Right kidney (tissue), 1 donor: ENCODE measurements at regions not wholly inside any gene's neighbourhood (a gene's known extent, or its start where the extent isn't known, plus 50 kb on each side); places are given as distances from the start of the nearest gene placed in this dataset.
A peak's percentile ranks its signal among the peaks of the same experiment; 100 is the strongest.
"Not testable (repeated sequence)": the region's sequence is repeated elsewhere in the genome, so short reads cannot be mapped to it uniquely, and the experiment has no call there.

Experiments
- DNase-seq: peaks from one replicate; pipeline ENCODE4 v3.0.0-alpha.2; 2016

- not testable (repeated sequence) for DNase-seq
Measured at GRCh38 chr4:130012806-130013205, 916.9 kb downstream of the C4orf33 start.

GRCh38 chr4:130021706-130022105 lies 925.8 kb downstream of the C4orf33 start:
- DNase-seq, result no peak

GRCh38 chr4:130023088-130023487 lies 927.1 kb downstream of the C4orf33 start:
- DNase-seq, result no peak

DNA sequence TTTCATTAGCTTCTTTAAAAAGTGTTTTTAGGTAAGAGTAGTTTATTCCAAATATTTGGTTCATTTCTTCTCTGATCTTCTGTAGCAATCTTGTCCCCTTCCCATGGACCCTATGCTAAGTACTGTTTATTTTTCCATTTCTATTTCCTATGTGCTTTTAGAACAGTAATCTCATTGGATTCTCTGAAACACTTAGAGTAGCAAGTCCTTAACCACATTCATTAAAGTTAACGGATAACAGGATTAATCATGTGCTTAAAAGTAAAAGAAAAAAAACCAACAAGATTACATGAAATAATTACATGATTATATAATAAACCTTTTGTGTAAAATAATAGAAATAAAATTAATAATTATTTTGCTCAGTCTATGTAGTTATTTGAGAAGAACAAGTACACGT lies 929.7 kb downstream of the C4orf33 start:
- no peak for DNase-seq

DNA sequence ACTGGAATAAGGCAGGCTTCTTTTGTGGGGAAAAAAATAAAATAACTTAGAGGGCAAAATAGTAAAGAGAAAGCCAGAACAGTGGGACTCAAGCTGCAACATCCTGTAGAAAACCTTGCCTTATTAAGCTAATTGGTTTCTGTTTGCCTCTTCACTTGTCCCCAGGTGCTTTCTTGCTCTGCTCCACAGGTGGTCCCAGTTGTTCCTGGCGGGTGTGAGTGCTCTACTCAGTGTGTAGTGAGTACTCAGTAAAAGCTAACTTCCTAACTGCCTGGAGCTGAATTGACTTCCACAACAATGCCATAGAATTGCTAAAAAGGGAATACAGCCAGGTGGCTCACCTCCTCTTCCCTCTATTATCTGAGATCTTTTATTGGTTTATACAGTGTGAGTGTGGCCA lies 930.2 kb downstream of the C4orf33 start:
- no peak for DNase-seq

DNA sequence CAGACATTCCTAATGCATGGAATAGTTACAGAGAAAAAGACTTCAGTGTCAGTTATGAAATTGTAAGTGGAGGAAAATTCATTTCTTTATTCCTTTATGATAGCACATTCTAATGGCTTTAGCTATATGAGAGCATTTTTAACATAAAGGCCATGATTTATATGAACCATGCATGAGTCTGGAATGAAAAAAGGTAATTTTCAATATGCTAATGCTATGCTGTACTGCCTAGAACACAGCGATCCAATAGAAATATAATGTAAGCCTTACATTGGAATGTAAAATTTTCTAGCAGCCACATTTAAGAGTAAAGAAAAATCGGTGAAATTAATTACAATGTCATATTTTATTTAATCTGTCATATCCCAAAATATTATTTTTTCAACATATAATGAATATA lies 932.0 kb downstream of the C4orf33 start:
- DNase-seq, result no peak

GRCh38 chr4:130028552-130028951 lies 932.6 kb downstream of the C4orf33 start:
- no peak for DNase-seq

DNA sequence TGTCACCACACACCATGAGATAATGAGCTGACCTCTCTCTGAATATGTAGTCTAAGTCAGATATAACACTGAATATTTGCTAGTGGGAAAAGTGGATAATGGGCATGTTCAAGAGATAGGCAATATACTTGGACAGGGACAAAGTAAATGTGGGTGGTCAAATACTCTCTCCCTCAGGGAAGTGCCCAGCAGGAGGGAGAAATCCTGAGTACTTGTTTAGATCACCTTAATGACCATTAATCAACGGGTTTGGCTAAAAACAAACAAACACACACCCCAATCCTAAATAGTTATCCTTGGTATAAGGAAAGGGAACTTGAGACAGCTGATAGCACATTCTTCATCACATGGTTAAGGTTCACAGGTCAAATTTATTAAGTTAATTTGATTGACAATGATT lies 933.5 kb downstream of the C4orf33 start:
- no peak for DNase-seq

DNA sequence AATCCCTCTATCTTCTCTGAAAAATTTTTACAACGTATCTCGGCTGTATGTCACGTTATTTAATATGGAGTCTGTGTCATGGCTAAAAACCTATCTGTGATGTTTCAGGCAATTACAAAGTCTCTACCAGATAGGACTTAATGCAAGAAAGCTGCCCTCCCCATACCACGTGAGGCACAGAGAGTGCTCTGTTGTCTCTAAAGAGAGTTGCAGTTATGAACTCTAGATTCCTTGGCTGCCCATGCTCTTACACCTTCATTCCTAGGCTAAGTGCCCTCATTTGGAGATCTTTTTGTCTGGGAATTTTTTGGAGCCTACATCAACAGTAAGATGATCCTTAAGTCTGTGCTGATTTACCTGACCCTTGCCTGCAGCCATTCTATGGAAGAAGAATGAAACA lies 935.9 kb downstream of the C4orf33 start:
- no peak for DNase-seq

DNA sequence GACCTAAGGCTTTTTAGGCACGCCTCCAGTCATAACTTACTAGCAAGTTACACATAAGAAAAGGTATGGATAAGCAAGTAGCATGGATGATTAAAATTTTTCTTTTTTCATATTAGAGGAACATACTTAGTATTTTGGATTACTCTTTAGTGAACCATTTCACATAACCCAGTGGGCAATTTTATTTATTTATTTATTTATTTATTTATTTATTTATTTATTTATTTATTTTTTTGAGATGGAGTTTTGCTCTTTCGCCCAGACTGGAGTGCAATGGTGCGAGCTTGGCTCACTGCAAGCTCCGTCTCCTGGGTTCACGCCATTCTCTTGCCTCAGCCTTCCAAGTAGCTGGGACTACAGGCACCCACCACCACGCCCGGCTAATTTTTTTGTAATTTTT lies 937.7 kb downstream of the C4orf33 start:
- not testable (repeated sequence) for DNase-seq

GRCh38 chr4:130034876-130035275 lies 938.9 kb downstream of the C4orf33 start:
- DNase-seq, result no peak

GRCh38 chr4:130035391-130035790 lies 939.4 kb downstream of the C4orf33 start:
- DNase-seq, result no peak

DNA sequence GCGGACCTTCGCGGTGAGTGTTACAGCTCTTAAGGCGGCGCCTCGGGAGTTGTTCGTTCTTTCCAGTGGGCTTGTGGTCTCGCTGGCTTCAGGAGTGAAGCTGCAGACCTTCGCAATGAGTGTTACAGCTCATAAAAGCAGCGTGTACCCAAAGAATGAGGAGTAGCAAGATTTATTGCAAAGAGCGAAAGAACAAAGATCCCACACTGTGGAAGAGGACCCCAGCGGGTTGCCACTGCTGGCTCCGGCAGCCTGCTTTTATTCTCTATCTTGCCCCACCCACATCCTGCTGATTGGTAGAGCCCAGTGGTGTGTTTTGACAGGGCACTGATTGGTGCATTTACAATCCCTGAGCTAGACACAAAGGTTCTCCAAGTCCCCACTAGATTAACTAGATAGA lies 941.9 kb downstream of the C4orf33 start:
- DNase-seq, result not testable (repeated sequence)

GRCh38 chr4:130038540-130038939 lies 942.6 kb downstream of the C4orf33 start:
- not testable (repeated sequence) for DNase-seq

- peak; percentile 1 for DNase-seq
Measured at GRCh38 chr4:130043732-130044160, 947.8 kb downstream of the C4orf33 start.

DNA sequence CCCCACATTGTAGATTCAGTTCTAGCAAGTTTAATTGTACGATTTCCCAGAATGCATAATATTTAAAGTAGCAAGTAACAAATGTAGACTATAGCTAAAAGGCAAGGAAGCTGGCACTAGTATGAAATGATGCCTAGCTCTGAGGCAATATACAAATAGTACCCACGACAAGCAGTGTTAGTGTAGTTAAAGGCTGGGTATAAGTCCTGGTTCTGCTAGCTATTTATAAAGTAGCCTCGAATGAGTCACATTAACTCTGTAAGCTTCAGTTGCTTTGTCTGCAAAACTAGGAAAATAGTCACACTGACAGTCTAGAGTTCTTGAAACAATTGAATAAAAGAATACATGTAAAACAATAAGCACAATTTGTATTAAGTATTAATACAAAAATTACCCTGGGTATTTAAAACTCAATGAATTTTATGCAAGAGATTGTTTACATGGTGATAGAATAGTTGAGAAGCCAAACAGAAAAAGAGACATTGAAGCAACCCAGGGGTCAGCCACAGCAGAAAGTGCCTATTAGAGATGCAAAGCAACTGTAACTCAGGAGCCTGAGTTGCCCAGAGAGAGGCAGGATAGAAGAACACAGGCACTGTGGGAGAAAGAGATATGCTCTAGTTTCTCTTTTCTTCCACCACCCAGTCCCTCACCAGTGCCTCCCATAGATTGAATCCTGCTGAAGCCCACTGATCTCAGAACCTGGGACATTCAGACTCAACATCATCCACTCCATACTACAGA lies 949.0 kb downstream of the C4orf33 start:
- no peak for DNase-seq

DNA sequence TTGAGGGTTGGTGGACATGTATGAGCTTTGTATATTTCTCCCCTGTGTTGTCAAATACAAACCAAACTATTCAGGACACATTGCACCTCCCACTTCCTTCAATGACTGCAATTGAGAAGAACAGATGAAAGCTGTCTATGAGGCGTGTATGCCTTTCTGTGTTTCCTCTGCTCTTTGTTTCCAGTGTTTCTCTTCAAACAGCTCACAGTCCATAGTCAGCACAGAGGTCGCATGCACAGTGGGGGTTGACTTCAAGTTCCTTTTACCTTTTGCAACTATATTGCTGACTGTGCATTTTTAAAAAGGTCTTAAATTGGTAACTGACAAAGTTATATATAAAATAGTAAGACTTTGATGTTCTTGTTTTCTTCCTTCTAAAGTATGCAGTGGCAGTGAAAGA lies 957.8 kb downstream of the C4orf33 start:
- DNase-seq, result no peak

- DNase-seq, result no peak
Measured at GRCh38 chr4:130054908-130055307, 959.0 kb downstream of the C4orf33 start.

GRCh38 chr4:130056286-130056685 lies 960.3 kb downstream of the C4orf33 start:
- no peak for DNase-seq

DNA sequence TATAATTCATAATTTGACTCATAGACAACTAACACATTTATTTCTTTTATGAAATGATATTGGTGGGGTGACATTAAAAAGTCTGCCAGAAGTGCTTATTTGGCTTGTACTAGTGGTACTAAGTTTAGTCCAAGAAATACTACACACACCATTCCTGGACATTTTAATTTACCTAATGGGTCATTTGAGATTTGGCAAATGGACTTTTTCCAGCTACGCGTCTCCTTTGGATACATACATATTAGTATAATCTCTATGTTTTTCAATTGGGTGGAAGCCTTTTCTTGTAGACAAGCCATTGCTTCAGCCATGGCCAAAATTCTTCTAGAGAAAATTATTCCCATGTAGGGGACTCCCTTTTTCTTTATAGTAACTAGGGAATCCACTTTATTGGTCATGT lies 968.5 kb downstream of the C4orf33 start:
- no peak for DNase-seq

DNA sequence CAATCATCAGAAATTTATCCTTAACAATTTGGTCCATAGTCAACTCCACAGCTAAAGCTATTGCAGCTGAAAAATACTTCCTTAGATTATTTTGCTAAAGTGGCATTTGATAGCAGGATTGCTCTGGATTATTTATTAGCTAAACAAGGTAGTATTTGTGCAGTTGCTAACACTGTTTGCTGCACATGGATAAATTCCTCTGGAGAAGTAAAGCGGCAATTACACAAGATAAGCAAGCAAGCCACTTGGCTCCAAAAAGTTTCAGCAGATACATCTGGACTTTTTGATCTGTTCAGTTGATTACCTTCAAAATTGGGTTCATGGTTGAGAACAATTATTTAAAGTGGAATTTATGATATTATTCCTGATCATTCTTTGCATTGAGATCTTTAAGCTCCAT lies 971.5 kb downstream of the C4orf33 start:
- no peak for DNase-seq

DNA sequence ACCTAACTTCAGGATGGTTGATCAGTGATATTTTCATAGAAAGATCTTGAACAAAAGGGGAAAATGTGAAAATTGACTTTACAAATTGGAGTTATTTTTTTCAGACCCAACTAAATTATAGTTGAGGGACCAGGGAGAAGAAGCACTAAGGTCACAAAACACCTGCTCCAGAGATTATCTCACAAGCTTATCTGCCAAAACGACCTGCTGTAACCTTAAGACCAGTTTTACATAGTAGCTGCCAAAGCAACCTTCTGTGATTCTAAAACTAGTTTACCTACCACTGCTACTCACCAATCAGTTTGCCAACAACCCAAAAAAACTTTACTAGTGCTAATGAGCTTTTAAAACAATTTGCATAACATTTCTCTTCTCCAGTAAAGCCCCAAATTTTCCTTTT lies 972.1 kb downstream of the C4orf33 start:
- DNase-seq, result no peak

GRCh38 chr4:130071746-130072145 lies 975.8 kb downstream of the C4orf33 start:
- DNase-seq, result no peak

DNA sequence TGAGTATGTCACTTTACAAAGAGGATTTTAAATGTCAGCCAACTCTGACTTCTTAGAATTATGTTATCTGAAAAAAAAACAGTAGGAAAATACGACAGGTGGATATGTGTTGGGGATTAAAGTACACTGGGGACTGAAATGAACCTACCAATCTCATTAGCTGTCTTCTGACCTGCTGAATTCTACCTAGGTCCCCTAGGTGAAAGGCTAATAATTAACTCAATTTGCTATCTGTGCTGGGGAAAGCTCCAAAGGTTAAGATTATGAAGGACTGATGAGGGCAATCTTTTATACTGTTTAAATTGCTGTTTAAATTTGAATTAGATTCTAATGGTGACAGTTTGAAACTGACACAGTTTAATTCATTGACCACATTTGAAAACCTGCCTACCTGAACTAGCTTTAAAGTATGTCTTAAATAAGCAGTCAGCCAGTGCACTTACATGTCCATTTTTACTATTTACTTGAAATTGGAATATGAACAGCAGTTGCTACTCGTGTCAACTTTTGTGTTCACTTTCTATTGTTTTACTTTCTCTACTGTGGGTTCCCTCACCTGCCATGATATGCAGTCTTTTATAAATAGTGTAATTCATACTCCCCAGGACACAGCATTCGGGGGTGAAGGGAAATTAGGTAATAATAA lies 977.3 kb downstream of the C4orf33 start:
- DNase-seq, result no peak
